ENCODE measurements at regions not wholly inside any gene's neighbourhood (a gene's known extent, or its start where the extent isn't known, plus 50 kb on each side); places are given as distances from the start of the nearest gene placed in this dataset.
A peak's percentile ranks its signal among the peaks of the same experiment; 100 is the strongest.

GRCh38 chr5:18985171-18985758 lies 1002.7 kb downstream of the CDH18 start (continued):
- TF ChIP-seq, protein P1, sequence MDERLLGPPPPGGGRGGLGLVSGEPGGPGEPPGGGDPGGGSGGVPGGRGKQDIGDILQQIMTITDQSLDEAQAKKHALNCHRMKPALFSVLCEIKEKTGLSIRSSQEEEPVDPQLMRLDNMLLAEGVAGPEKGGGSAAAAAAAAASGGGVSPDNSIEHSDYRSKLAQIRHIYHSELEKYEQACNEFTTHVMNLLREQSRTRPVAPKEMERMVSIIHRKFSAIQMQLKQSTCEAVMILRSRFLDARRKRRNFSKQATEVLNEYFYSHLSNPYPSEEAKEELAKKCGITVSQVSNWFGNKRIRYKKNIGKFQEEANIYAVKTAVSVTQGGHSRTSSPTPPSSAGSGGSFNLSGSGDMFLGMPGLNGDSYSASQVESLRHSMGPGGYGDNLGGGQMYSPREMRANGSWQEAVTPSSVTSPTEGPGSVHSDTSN (CRISPR knock-in tag; IDR thresholded peaks at IDR 0.05; ENCODE audit: low read depth): no peak
- TF ChIP-seq, protein P1 (tag; conservative IDR thresholded peaks at IDR 0.05; ENCODE audit: low read depth): 0 out of 2 replicates have a peak, but pooled peaks have one; percentile 16
- TF ChIP-seq XRCC5 (IDR thresholded peaks at IDR 0.05; ENCODE audit: low read depth, low read length): no peak
- no peak for TF ChIP-seq XRCC4 (IDR thresholded peaks at IDR 0.05; ENCODE audit: extremely low read depth, insufficient read depth, insufficient read length)
- TF ChIP-seq RFX1 (IDR thresholded peaks at IDR 0.05): no peak
- no peak for TF ChIP-seq CBX2 (IDR thresholded peaks at IDR 0.05; ENCODE audit: insufficient read depth, low read length, poor library complexity, severe bottlenecking)
- TF ChIP-seq MEF2A (IDR thresholded peaks at IDR 0.05; ENCODE audit: control insufficient read depth, low read depth, low read length): peak; percentile 45; the same call in 1 of the 2 replicates
- no peak for TF ChIP-seq NELFE (IDR thresholded peaks at IDR 0.05; ENCODE audit: insufficient read depth, insufficient read length)

GRCh38 chr5:18987101-18987500 lies 1000.9 kb downstream of the CDH18 start:
- H3K27me3 ChIP-seq (ENCODE audit: control insufficient read depth in 2 of 2, insufficient read depth in 2 of 2, low read length in 2 of 2): no peaks in the 10 kb centered on the region
- WGBS (ENCODE audit: insufficient coverage, low coverage, missing lambda C conversion rate): 5% methylated on average over 1 of the region's 1 CpG
- no peaks in the 10 kb centered on the region for H3K79me2 ChIP-seq (ENCODE audit: control insufficient read depth, insufficient read depth, low read length)
- H4K20me1 ChIP-seq (replicated peaks; ENCODE audit: control insufficient read depth, insufficient read depth, low read length): no peaks in the 10 kb centered on the region
- FAIRE-seq (no peak), ATAC-seq (no peak), DNase-seq (ENCODE audit: extremely low read depth in 1 of 4, low spot score in 3 of 4) (no peak)
- H3K9ac ChIP-seq (ENCODE audit: insufficient read depth in 1 of 2, low read depth in 2 of 2, low read length in 2 of 2): no peak overlapping the region
- H3K36me3 ChIP-seq (ENCODE audit: control insufficient read depth, insufficient read depth, low read length): no peaks in the 10 kb centered on the region
- intact Hi-C loops (cut with micrococcal nuclease) (no loop called here), in situ Hi-C loops (cut with MboI) (no loop called here)
- no peak overlapping the region for H3K4me3 ChIP-seq
- no peak overlapping the region for H3K27ac ChIP-seq (ENCODE audit: extremely low read depth, low read depth, low read length)
- no peaks in the 10 kb centered on the region for H3K9me3 ChIP-seq (replicated peaks; ENCODE audit: control insufficient read depth, insufficient read depth, low read depth, low read length)
- no peak overlapping the region for H2AFZ ChIP-seq (ENCODE audit: low read depth, low read length)
- ChIA-PET CTCF (ENCODE audit: low intra/inter-chr PET ratio) (no interaction called here), POLR2A (no interaction called here)
- H3K4me1 ChIP-seq (replicated peaks in 1 of 2; ENCODE audit: control insufficient read depth in 2 of 2, insufficient read depth in 2 of 2, low read length in 2 of 2): no peaks in the 10 kb centered on the region
- no peak overlapping the region for H3K4me2 ChIP-seq (ENCODE audit: insufficient read depth, low read length)
- no peaks in the 10 kb centered on the region for H3K9me1 ChIP-seq (ENCODE audit: control insufficient read depth, insufficient read depth, low read length)
- BruUV-seq (replicated peaks): no TSS peak
- TF ChIP-seq, protein P2, sequence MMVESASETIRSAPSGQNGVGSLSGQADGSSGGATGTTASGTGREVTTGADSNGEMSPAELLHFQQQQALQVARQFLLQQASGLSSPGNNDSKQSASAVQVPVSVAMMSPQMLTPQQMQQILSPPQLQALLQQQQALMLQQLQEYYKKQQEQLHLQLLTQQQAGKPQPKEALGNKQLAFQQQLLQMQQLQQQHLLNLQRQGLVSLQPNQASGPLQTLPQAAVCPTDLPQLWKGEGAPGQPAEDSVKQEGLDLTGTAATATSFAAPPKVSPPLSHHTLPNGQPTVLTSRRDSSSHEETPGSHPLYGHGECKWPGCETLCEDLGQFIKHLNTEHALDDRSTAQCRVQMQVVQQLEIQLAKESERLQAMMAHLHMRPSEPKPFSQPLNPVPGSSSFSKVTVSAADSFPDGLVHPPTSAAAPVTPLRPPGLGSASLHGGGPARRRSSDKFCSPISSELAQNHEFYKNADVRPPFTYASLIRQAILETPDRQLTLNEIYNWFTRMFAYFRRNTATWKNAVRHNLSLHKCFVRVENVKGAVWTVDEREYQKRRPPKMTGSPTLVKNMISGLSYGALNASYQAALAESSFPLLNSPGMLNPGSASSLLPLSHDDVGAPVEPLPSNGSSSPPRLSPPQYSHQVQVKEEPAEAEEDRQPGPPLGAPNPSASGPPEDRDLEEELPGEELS (CRISPR knock-in tag; IDR thresholded peaks at IDR 0.05; ENCODE audit: borderline replicate concordance): no peak
- TF ChIP-seq EGR1 (conservative IDR thresholded peaks at IDR 0.05) (no peak), PRPF4 (IDR thresholded peaks at IDR 0.05; ENCODE audit: insufficient read depth, low read depth, low read length, poor library complexity, severe bottlenecking) (no peak), ZC3H4 (CRISPR knock-in tag; IDR thresholded peaks at IDR 0.05; ENCODE audit: borderline replicate concordance) (no peak), RBM14 (IDR thresholded peaks at IDR 0.05; ENCODE audit: borderline replicate concordance, insufficient read depth, low read depth, low read length) (no peak), GTF2A2 (tag; IDR thresholded peaks at IDR 0.05) (no peak), EWSR1 (IDR thresholded peaks at IDR 0.05; ENCODE audit: borderline replicate concordance, low read depth, partially characterized antibody) (no peak)
- TF ChIP-seq, protein P3, sequence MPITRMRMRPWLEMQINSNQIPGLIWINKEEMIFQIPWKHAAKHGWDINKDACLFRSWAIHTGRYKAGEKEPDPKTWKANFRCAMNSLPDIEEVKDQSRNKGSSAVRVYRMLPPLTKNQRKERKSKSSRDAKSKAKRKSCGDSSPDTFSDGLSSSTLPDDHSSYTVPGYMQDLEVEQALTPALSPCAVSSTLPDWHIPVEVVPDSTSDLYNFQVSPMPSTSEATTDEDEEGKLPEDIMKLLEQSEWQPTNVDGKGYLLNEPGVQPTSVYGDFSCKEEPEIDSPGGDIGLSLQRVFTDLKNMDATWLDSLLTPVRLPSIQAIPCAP (CRISPR knock-in tag; IDR thresholded peaks at IDR 0.05; ENCODE audit: borderline replicate concordance): no peak
